ENCODE measurements at regions not wholly inside any gene's neighbourhood (a gene's known extent, or its start where the extent isn't known, plus 50 kb on each side); places are given as distances from the start of the nearest gene placed in this dataset.

DNA sequence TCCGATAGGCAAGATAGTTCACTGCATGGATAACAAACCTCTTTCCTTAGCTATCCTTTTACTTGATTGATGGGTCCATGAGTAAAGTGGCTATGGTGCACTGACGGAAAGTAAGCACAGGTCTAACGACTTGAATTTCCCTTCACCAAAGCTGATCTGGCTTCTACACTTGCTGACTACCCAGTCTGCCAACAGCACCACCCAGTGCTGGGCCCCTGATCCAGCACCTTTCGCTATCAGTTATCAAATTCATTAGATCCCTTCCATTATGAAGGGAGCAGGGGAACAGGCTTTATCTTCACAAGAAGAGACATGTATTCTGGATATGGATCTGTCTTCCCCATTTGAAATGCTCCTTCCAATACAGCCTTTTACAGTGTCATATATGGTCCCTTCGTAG, 855.9 kb downstream of the GRID1 start:
- TF ChIP-seq POLR2A (IDR thresholded peaks at IDR 0.05) (no peak), CTCF (IDR thresholded peaks at IDR 0.05 in 4 of 5, conservative IDR thresholded peaks at IDR 0.05 in 1 of 5) (no peak)
